K562 (cell line): ENCODE measurements at regions not wholly inside any gene's neighbourhood (a gene's known extent, or its start where the extent isn't known, plus 50 kb on each side); places are given as distances from the start of the nearest gene placed in this dataset.

ENCODE experiments used
- ATAC-seq: fragments of 200-7000 bp; cut with Tn5 transposase; 3 replicates; pipeline ENCODE4 v1.9.1; 2020; ENCODE audit warnings: moderate library complexity
- BruUV-seq: library from RNA; stranded (reverse); fragments of 400-500 nt; replicated peaks from 2 replicates; lab custom pipeline; 2021; lab: Mats Ljungman, UMichigan
- CTCF ChIA-PET: fragments of 300-600 bp; formaldehyde crosslinking; extraction: SDS; loops from one replicate; lab custom pipeline; 2021; ENCODE audit warnings: low intra/inter-chr PET ratio; lab: Yijun Ruan, JAX
- POLR2A ChIA-PET: fragments of 300-600, 350-650 bp; sonication (Branson Sonifier 250); formaldehyde crosslinking; extraction: SDS; loops from one replicate; lab custom pipeline; 2021; ENCODE audit warnings: antibody characterized with exemption, inconsistent platforms; lab: Yijun Ruan, JAX
- DNase-seq, 4 experiments: peaks; one replicate each; pipeline versions ENCODE4 v3.0.0 to v3.0.0-alpha.2; 2011 to 2018; ENCODE audit warnings: low spot score in 3 of 4, mixed read lengths in 3 of 4; ENCODE audit errors: extremely low read depth in 1 of 4
- FAIRE-seq: peaks from 2 replicates; lab custom pipeline; 2011; peaks lifted over from hg19 to GRCh38; lab: Jason Lieb, UNC
- H2AFZ ChIP-seq: 2 replicates; pipeline ENCODE4 v1.6.0; 2011; ENCODE audit warnings: low read depth, low read length, control low read depth, inconsistent platforms
- H3K27ac ChIP-seq: fragments of 200-600 bp; 3 replicates; pipeline ENCODE4 v1.8.0; 2011; ENCODE audit warnings: low read depth, mild to moderate bottlenecking, control low read depth, inconsistent platforms, low read length, moderate library complexity, mixed read lengths; ENCODE audit errors: extremely low read depth
- H3K27me3 ChIP-seq, 2 experiments: fragments of 300-600 bp in 1 of 2; 2 replicates in 1 of 2; 3 replicates in 1 of 2; pipeline versions ENCODE4 v1.6.0 to v1.8.0; 2011; ENCODE audit warnings: inconsistent platforms in 2 of 2, low read length in 2 of 2, mild to moderate bottlenecking in 1 of 2, mixed read lengths in 1 of 2, moderate library complexity in 1 of 2; ENCODE audit not compliant: control insufficient read depth in 2 of 2, insufficient read depth in 2 of 2
- H3K36me3 ChIP-seq: fragments of 300-600 bp; 3 replicates; pipeline ENCODE4 v1.8.0; 2011; ENCODE audit warnings: mild to moderate bottlenecking, low read length, inconsistent platforms; ENCODE audit not compliant: control insufficient read depth, insufficient read depth
- H3K4me1 ChIP-seq, 2 experiments: fragments of 200-600 bp in 1 of 2; replicated peaks in 1 of 2; 2 replicates in 1 of 2; 3 replicates in 1 of 2; pipeline versions ENCODE4 v1.5.1 to v1.8.0; 2011; ENCODE audit warnings: inconsistent platforms in 2 of 2, low read length in 2 of 2, mild to moderate bottlenecking in 1 of 2, mixed read lengths in 1 of 2, moderate library complexity in 1 of 2; ENCODE audit not compliant: control insufficient read depth in 2 of 2, insufficient read depth in 2 of 2
- H3K4me2 ChIP-seq: 2 replicates; pipeline ENCODE4 v1.6.1; 2011; ENCODE audit warnings: low read length, control low read depth, inconsistent platforms, mixed read lengths; ENCODE audit not compliant: insufficient read depth
- H3K4me3 ChIP-seq: fragments of 200-600 bp; sonication (generic), shearing (Covaris generic); 2 replicates; pipeline ENCODE4 v1.5.1; 2016; ENCODE audit warnings: control low read depth, inconsistent platforms
- H3K79me2 ChIP-seq: fragments of 200-600 bp; 3 replicates; pipeline ENCODE4 v1.8.0; 2011; ENCODE audit warnings: low read length, inconsistent platforms; ENCODE audit not compliant: control insufficient read depth, insufficient read depth
- H3K9ac ChIP-seq, 2 experiments: 2 replicates each; pipeline versions ENCODE4 v1.6.0 to v1.6.1; 2011; ENCODE audit warnings: low read depth in 2 of 2, low read length in 2 of 2, control low read depth in 1 of 2, inconsistent platforms in 1 of 2, mild to moderate bottlenecking in 1 of 2, mixed read lengths in 1 of 2; ENCODE audit not compliant: insufficient read depth in 1 of 2
- H3K9me1 ChIP-seq: one replicate; pipeline ENCODE4 v1.6.0; 2011; ENCODE audit warnings: inconsistent platforms, mild to moderate bottlenecking, low read length, moderate library complexity; ENCODE audit not compliant: control insufficient read depth, insufficient read depth
- H3K9me3 ChIP-seq: replicated peaks from 2 replicates; pipeline ENCODE4 v1.5.1; 2011; ENCODE audit warnings: low read depth, low read length, inconsistent platforms; ENCODE audit not compliant: control insufficient read depth, insufficient read depth
- H4K20me1 ChIP-seq: replicated peaks from 2 replicates; pipeline ENCODE4 v1.6.1; 2011; ENCODE audit warnings: low read length, inconsistent platforms, mixed read lengths; ENCODE audit not compliant: control insufficient read depth, insufficient read depth
- DIDO1 ChIP-seq: fragments of 450-650 bp; IDR thresholded peaks from 2 replicates; pipeline ENCODE4 v1.6.1; 2016; ENCODE audit warnings: low read depth, missing biosample characterization, missing genetic modification characterization
- RAD51 ChIP-seq: fragments of 450-650 bp; IDR thresholded peaks from 2 replicates; pipeline ENCODE4 v1.7.1; 2016; ENCODE audit warnings: low read depth, mild to moderate bottlenecking, borderline replicate concordance
- STAT5B ChIP-seq: fragments of 250-450 bp; sonication (Bioruptor Pico); IDR thresholded peaks from 2 replicates; pipeline ENCODE4 v1.8.0; 2021; ENCODE audit warnings: mild to moderate bottlenecking, inconsistent platforms
- XRCC5 ChIP-seq: fragments of 200-400 bp; formaldehyde crosslinking; IDR thresholded peaks from 2 replicates; pipeline ENCODE4 v1.6.1; 2017; ENCODE audit warnings: low read depth, mild to moderate bottlenecking, low read length
- ZKSCAN1 ChIP-seq: fragments of 150-350 bp; IDR thresholded peaks from 2 replicates; pipeline ENCODE4 v1.6.1; 2016; ENCODE audit warnings: low read depth, low read length
- ZNF146 ChIP-seq: IDR thresholded peaks from one replicate; pipeline ENCODE4 v1.6.1; 2018; ENCODE audit warnings: missing compliant biosample characterization; ENCODE audit not compliant: unreplicated experiment
- ZNF282 ChIP-seq: sonication (generic); formaldehyde crosslinking; IDR thresholded peaks from 2 replicates; pipeline ENCODE4 v1.8.1; 2023; ENCODE audit warnings: missing genetic modification reagents
- ZNF41 ChIP-seq: fragments of 250-450 bp; sonication (Bioruptor Pico); conservative IDR thresholded peaks from 2 replicates; pipeline ENCODE4 v1.4.0; 2020; ENCODE audit warnings: mild to moderate bottlenecking
- ZNF507 ChIP-seq: conservative IDR thresholded peaks from 2 replicates; pipeline ENCODE4 v1.6.1; 2017; ENCODE audit warnings: missing genetic modification characterization, missing compliant biosample characterization
- ZNF778 ChIP-seq: fragments of 450-650 bp; formaldehyde crosslinking; IDR thresholded peaks from 2 replicates; pipeline ENCODE4 v1.4.0; 2020; ENCODE audit warnings: mild to moderate bottlenecking, moderate library complexity
- WGBS: fragments of 100-300 bp; shearing (Covaris generic); methylation state at CpG from one replicate; pipeline ENCODE4 v1.1.6; 2016; ENCODE audit warnings: low coverage, mixed read lengths; ENCODE audit not compliant: insufficient coverage; ENCODE audit errors: missing lambda C conversion rate; 5-methylcytosine and 5-hydroxymethylcytosine counted together
- in situ Hi-C: fragments of 300-500 bp; cut with MboI; formaldehyde crosslinking; loops from 4 replicates; pipeline ENCODE4 v1.15.0; 2018; ENCODE audit warnings: inconsistent platforms, mixed read lengths
- intact Hi-C: fragments of 100-400 bp; cut with micrococcal nuclease; formaldehyde crosslinking; loops from 2 replicates; pipeline ENCODE4 v1.14.2; 2022
- TF ChIP-seq, protein P1 (sequence below), 2 experiments: IDR thresholded peaks; 2 replicates each; pipeline ENCODE4 v1.6.1; 2012; ENCODE audit warnings: improper control_type of control experiment in 2 of 2, low read depth in 2 of 2, low read length in 2 of 2, borderline replicate concordance in 1 of 2
- TF ChIP-seq, protein P2 (sequence below): sonication (generic); formaldehyde crosslinking; IDR thresholded peaks from 2 replicates; pipeline ENCODE4 v1.8.0; 2022; ENCODE audit warnings: mild to moderate bottlenecking, missing genetic modification reagents
- TF ChIP-seq, protein P3 (sequence below): fragments of 450-650 bp; IDR thresholded peaks from 2 replicates; pipeline ENCODE4 v1.6.1; 2016; ENCODE audit warnings: borderline replicate concordance
- TF ChIP-seq, protein P4 (sequence below): fragments of 200-800 bp; sonication (Bioruptor generic); IDR thresholded peaks from 2 replicates; pipeline ENCODE4 v1.6.1; 2017; ENCODE audit warnings: missing genetic modification characterization, missing compliant biosample characterization
- TF ChIP-seq, protein P5 (sequence below): fragments of 200-800 bp; sonication (Bioruptor generic); IDR thresholded peaks from 2 replicates; pipeline ENCODE4 v1.6.1; 2017; ENCODE audit warnings: missing genetic modification characterization, missing compliant biosample characterization

DNA sequence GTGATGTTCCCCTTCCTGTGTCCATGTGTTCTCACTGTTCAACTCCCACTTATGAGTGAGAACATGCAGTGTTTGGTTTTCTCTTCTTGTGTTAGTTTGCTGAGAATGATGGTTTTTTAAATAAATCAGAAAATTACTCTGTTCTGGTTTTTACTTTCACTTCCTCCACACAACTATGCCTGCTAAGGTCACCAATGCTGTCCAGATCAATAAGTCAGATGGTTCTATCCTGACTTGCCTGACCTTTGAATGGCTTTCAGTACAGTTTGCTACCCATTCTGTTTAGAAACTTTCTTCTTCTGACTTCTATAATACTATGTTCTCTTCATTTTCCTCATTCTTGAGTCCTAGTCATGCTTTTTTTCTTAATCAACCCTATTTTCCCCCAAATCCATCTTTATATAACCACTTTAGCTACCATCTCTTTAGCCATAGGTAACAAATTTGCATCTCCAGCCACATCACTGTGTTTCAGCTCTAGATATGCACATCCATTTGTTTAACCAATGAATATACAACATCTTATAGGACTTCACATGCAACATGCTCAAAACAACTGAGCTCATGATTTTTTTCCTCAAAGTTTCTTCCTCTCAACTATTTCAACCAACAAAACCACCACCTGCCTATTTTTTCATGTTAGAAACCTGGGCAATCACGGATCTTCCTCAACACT lies 58.8 kb upstream of the SLC38A11 start:
- intact Hi-C loops, result no loop called here
- 0% methylated on average over 1 of the region's 1 CpG for WGBS
- TF ChIP-seq ZNF778 (CRISPR knock-in tag) (no peak), RAD51 (no peak), ZKSCAN1 (no peak), ZNF507 (no peak), STAT5B (CRISPR knock-in tag) (no peak), ZNF146 (CRISPR knock-in tag) (no peak), ZNF41 (no peak), DIDO1 (tag) (no peak), ZNF282 (CRISPR knock-in tag) (no peak), XRCC5 (no peak)
- TF ChIP-seq, protein P1, sequence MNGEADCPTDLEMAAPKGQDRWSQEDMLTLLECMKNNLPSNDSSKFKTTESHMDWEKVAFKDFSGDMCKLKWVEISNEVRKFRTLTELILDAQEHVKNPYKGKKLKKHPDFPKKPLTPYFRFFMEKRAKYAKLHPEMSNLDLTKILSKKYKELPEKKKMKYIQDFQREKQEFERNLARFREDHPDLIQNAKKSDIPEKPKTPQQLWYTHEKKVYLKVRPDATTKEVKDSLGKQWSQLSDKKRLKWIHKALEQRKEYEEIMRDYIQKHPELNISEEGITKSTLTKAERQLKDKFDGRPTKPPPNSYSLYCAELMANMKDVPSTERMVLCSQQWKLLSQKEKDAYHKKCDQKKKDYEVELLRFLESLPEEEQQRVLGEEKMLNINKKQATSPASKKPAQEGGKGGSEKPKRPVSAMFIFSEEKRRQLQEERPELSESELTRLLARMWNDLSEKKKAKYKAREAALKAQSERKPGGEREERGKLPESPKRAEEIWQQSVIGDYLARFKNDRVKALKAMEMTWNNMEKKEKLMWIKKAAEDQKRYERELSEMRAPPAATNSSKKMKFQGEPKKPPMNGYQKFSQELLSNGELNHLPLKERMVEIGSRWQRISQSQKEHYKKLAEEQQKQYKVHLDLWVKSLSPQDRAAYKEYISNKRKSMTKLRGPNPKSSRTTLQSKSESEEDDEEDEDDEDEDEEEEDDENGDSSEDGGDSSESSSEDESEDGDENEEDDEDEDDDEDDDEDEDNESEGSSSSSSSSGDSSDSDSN (IDR thresholded peaks at IDR 0.05; ENCODE audit: borderline replicate concordance in 1 of 2, low read depth in 2 of 2, low read length in 2 of 2), result no peak
- TF ChIP-seq, protein P2, sequence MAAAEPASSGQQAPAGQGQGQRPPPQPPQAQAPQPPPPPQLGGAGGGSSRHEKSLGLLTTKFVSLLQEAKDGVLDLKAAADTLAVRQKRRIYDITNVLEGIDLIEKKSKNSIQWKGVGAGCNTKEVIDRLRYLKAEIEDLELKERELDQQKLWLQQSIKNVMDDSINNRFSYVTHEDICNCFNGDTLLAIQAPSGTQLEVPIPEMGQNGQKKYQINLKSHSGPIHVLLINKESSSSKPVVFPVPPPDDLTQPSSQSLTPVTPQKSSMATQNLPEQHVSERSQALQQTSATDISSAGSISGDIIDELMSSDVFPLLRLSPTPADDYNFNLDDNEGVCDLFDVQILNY (CRISPR knock-in tag), result no peak
- TF ChIP-seq, protein P3, sequence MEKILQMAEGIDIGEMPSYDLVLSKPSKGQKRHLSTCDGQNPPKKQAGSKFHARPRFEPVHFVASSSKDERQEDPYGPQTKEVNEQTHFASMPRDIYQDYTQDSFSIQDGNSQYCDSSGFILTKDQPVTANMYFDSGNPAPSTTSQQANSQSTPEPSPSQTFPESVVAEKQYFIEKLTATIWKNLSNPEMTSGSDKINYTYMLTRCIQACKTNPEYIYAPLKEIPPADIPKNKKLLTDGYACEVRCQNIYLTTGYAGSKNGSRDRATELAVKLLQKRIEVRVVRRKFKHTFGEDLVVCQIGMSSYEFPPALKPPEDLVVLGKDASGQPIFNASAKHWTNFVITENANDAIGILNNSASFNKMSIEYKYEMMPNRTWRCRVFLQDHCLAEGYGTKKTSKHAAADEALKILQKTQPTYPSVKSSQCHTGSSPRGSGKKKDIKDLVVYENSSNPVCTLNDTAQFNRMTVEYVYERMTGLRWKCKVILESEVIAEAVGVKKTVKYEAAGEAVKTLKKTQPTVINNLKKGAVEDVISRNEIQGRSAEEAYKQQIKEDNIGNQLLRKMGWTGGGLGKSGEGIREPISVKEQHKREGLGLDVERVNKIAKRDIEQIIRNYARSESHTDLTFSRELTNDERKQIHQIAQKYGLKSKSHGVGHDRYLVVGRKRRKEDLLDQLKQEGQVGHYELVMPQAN, result no peak
- TF ChIP-seq, protein P4, sequence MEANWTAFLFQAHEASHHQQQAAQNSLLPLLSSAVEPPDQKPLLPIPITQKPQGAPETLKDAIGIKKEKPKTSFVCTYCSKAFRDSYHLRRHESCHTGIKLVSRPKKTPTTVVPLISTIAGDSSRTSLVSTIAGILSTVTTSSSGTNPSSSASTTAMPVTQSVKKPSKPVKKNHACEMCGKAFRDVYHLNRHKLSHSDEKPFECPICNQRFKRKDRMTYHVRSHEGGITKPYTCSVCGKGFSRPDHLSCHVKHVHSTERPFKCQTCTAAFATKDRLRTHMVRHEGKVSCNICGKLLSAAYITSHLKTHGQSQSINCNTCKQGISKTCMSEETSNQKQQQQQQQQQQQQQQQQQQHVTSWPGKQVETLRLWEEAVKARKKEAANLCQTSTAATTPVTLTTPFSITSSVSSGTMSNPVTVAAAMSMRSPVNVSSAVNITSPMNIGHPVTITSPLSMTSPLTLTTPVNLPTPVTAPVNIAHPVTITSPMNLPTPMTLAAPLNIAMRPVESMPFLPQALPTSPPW (CRISPR knock-in tag), result no peak
- TF ChIP-seq, protein P5, sequence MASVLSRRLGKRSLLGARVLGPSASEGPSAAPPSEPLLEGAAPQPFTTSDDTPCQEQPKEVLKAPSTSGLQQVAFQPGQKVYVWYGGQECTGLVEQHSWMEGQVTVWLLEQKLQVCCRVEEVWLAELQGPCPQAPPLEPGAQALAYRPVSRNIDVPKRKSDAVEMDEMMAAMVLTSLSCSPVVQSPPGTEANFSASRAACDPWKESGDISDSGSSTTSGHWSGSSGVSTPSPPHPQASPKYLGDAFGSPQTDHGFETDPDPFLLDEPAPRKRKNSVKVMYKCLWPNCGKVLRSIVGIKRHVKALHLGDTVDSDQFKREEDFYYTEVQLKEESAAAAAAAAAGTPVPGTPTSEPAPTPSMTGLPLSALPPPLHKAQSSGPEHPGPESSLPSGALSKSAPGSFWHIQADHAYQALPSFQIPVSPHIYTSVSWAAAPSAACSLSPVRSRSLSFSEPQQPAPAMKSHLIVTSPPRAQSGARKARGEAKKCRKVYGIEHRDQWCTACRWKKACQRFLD (CRISPR knock-in tag), result no peak

More for the DNA sequence above, 58.8 kb upstream of the SLC38A11 start:
- ChIA-PET POLR2A (no interaction called here), CTCF (no interaction called here)
- Histone ChIP-seq H3K4me2 (no peak overlapping the region), H2AFZ (no peak overlapping the region), H3K9ac (no peak overlapping the region), H3K79me2 (no peaks in the 10 kb centered on the region), H3K27me3 (no peaks in the 10 kb centered on the region), H3K27ac (no peak overlapping the region), H3K4me1 (no peaks in the 10 kb centered on the region), H3K4me3 (no peak overlapping the region), H3K36me3 (no peaks in the 10 kb centered on the region), H3K9me3 (no peaks in the 10 kb centered on the region), H4K20me1 (no peaks in the 10 kb centered on the region), H3K9me1 (no peaks in the 10 kb centered on the region)
- in situ Hi-C loops, result no loop called here
- FAIRE-seq (no peak), ATAC-seq (no peak), DNase-seq (no peak)
- no TSS peak for BruUV-seq
